HEK293T (cell line): ENCODE measurements at regions not wholly inside any gene's neighbourhood (a gene's known extent, or its start where the extent isn't known, plus 50 kb on each side); places are given as distances from the start of the nearest gene placed in this dataset.

ENCODE experiments used
- ARNT ChIP-seq: fragments of 450-650 bp; IDR thresholded peaks from 2 replicates; pipeline ENCODE4 v1.6.1; 2017; ENCODE audit warnings: mild to moderate bottlenecking
- BHLHE40 ChIP-seq: fragments of 450-650 bp; IDR thresholded peaks from 2 replicates; pipeline ENCODE4 v1.6.1; 2016; ENCODE audit warnings: mild to moderate bottlenecking, moderate library complexity, borderline replicate concordance
- CTBP1 ChIP-seq: fragments of 450-650 bp; IDR thresholded peaks from 2 replicates; pipeline ENCODE4 v1.6.1; 2016; ENCODE audit warnings: borderline replicate concordance
- ELF4 ChIP-seq: fragments of 450-650 bp; IDR thresholded peaks from 2 replicates; pipeline ENCODE4 v1.6.1; 2017; ENCODE audit warnings: antibody characterized with exemption
- FOXA1 ChIP-seq: fragments of 450-650 bp; IDR thresholded peaks from 2 replicates; pipeline ENCODE4 v1.6.1; 2016; ENCODE audit warnings: mild to moderate bottlenecking
- FOXK2 ChIP-seq: fragments of 450-650 bp; IDR thresholded peaks from 2 replicates; pipeline ENCODE4 v1.6.1; 2016; ENCODE audit warnings: mild to moderate bottlenecking
- FOXM1 ChIP-seq: fragments of 450-650 bp; IDR thresholded peaks from 2 replicates; pipeline ENCODE4 v1.6.1; 2017; ENCODE audit warnings: mild to moderate bottlenecking, borderline replicate concordance
- LEF1 ChIP-seq: fragments of 450-650 bp; IDR thresholded peaks from 2 replicates; pipeline ENCODE4 v1.6.1; 2017; ENCODE audit warnings: mild to moderate bottlenecking, borderline replicate concordance
- NFRKB ChIP-seq: fragments of 450-650 bp; IDR thresholded peaks from 2 replicates; pipeline ENCODE4 v1.6.1; 2016; ENCODE audit warnings: mild to moderate bottlenecking, moderate library complexity
- SP1 ChIP-seq: fragments of 450-650 bp; IDR thresholded peaks from 2 replicates; pipeline ENCODE4 v1.6.1; 2017
- SUZ12 ChIP-seq: fragments of 450-650 bp; IDR thresholded peaks from 2 replicates; pipeline ENCODE4 v1.6.1; 2016; ENCODE audit warnings: mild to moderate bottlenecking
- TF ChIP-seq, protein P1 (sequence below): fragments of 450-650 bp; IDR thresholded peaks from 2 replicates; pipeline ENCODE4 v1.6.1; 2016

DNA sequence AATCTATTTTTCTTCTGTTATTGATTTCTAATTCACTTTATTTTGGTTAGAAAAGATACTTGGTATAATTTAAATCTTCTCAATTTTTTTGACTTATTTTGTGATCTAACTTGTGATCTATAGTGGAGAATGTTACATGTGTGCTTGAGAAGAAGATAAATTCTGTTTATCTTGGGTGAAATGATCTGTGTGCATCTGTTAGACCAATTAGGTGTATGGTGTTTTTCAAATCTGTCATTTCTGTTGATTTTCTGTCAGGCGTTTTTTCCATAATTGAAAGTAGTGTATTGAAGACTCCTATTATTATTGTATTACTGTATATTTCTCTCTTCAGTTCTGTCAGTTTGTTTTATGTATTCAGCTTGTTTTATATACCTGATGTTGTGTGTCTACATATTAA, 1668.3 kb downstream of the PLA2G4A start:
- TF ChIP-seq FOXM1, result no peak
- no peak for TF ChIP-seq SP1
- no peak for TF ChIP-seq BHLHE40
- TF ChIP-seq ELF4, result no peak
- TF ChIP-seq CTBP1, result no peak
- no peak for TF ChIP-seq ARNT
- TF ChIP-seq FOXA1, result no peak
- TF ChIP-seq FOXK2, result no peak
- TF ChIP-seq, protein P1, sequence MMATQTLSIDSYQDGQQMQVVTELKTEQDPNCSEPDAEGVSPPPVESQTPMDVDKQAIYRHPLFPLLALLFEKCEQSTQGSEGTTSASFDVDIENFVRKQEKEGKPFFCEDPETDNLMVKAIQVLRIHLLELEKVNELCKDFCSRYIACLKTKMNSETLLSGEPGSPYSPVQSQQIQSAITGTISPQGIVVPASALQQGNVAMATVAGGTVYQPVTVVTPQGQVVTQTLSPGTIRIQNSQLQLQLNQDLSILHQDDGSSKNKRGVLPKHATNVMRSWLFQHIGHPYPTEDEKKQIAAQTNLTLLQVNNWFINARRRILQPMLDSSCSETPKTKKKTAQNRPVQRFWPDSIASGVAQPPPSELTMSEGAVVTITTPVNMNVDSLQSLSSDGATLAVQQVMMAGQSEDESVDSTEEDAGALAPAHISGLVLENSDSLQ, result no peak
- no peak for TF ChIP-seq SUZ12
- TF ChIP-seq NFRKB, result no peak
- no peak for TF ChIP-seq LEF1
